K562 (cell line): ENCODE measurements at regions not wholly inside any gene's neighbourhood (a gene's known extent, or its start where the extent isn't known, plus 50 kb on each side); places are given as distances from the start of the nearest gene placed in this dataset.

Experiments used
- ATAC-seq: fragments of 200-7000 bp; cut with Tn5 transposase; 3 replicates; pipeline ENCODE4 v1.9.1; 2020; ENCODE audit warnings: moderate library complexity
- BruUV-seq: library from RNA; stranded (reverse); fragments of 400-500 nt; replicated peaks from 2 replicates; lab custom pipeline; 2021; lab: Mats Ljungman, UMichigan
- CTCF ChIA-PET: fragments of 300-600 bp; formaldehyde crosslinking; extraction: SDS; loops from one replicate; lab custom pipeline; 2021; ENCODE audit warnings: low intra/inter-chr PET ratio; lab: Yijun Ruan, JAX
- POLR2A ChIA-PET: fragments of 300-600, 350-650 bp; sonication (Branson Sonifier 250); formaldehyde crosslinking; extraction: SDS; loops from one replicate; lab custom pipeline; 2021; ENCODE audit warnings: antibody characterized with exemption, inconsistent platforms; lab: Yijun Ruan, JAX
- DNase-seq, 4 experiments: peaks; one replicate each; pipeline versions ENCODE4 v3.0.0 to v3.0.0-alpha.2; 2011 to 2018; ENCODE audit warnings: low spot score in 3 of 4, mixed read lengths in 3 of 4; ENCODE audit errors: extremely low read depth in 1 of 4
- FAIRE-seq: peaks from 2 replicates; lab custom pipeline; 2011; peaks lifted over from hg19 to GRCh38; lab: Jason Lieb, UNC
- H2AFZ ChIP-seq: 2 replicates; pipeline ENCODE4 v1.6.0; 2011; ENCODE audit warnings: low read depth, low read length, control low read depth, inconsistent platforms
- H3K27ac ChIP-seq: fragments of 200-600 bp; 3 replicates; pipeline ENCODE4 v1.8.0; 2011; ENCODE audit warnings: low read depth, mild to moderate bottlenecking, control low read depth, inconsistent platforms, low read length, moderate library complexity, mixed read lengths; ENCODE audit errors: extremely low read depth
- H3K27me3 ChIP-seq, 2 experiments: fragments of 300-600 bp in 1 of 2; 2 replicates in 1 of 2; 3 replicates in 1 of 2; pipeline versions ENCODE4 v1.6.0 to v1.8.0; 2011; ENCODE audit warnings: inconsistent platforms in 2 of 2, low read length in 2 of 2, mild to moderate bottlenecking in 1 of 2, mixed read lengths in 1 of 2, moderate library complexity in 1 of 2; ENCODE audit not compliant: control insufficient read depth in 2 of 2, insufficient read depth in 2 of 2
- H3K36me3 ChIP-seq: fragments of 300-600 bp; 3 replicates; pipeline ENCODE4 v1.8.0; 2011; ENCODE audit warnings: mild to moderate bottlenecking, low read length, inconsistent platforms; ENCODE audit not compliant: control insufficient read depth, insufficient read depth
- H3K4me1 ChIP-seq, 2 experiments: fragments of 200-600 bp in 1 of 2; replicated peaks in 1 of 2; 2 replicates in 1 of 2; 3 replicates in 1 of 2; pipeline versions ENCODE4 v1.5.1 to v1.8.0; 2011; ENCODE audit warnings: inconsistent platforms in 2 of 2, low read length in 2 of 2, mild to moderate bottlenecking in 1 of 2, mixed read lengths in 1 of 2, moderate library complexity in 1 of 2; ENCODE audit not compliant: control insufficient read depth in 2 of 2, insufficient read depth in 2 of 2
- H3K4me2 ChIP-seq: 2 replicates; pipeline ENCODE4 v1.6.1; 2011; ENCODE audit warnings: low read length, control low read depth, inconsistent platforms, mixed read lengths; ENCODE audit not compliant: insufficient read depth
- H3K4me3 ChIP-seq: fragments of 200-600 bp; sonication (generic), shearing (Covaris generic); 2 replicates; pipeline ENCODE4 v1.5.1; 2016; ENCODE audit warnings: control low read depth, inconsistent platforms
- H3K79me2 ChIP-seq: fragments of 200-600 bp; 3 replicates; pipeline ENCODE4 v1.8.0; 2011; ENCODE audit warnings: low read length, inconsistent platforms; ENCODE audit not compliant: control insufficient read depth, insufficient read depth
- H3K9ac ChIP-seq, 2 experiments: 2 replicates each; pipeline versions ENCODE4 v1.6.0 to v1.6.1; 2011; ENCODE audit warnings: low read depth in 2 of 2, low read length in 2 of 2, control low read depth in 1 of 2, inconsistent platforms in 1 of 2, mild to moderate bottlenecking in 1 of 2, mixed read lengths in 1 of 2; ENCODE audit not compliant: insufficient read depth in 1 of 2
- H3K9me1 ChIP-seq: one replicate; pipeline ENCODE4 v1.6.0; 2011; ENCODE audit warnings: inconsistent platforms, mild to moderate bottlenecking, low read length, moderate library complexity; ENCODE audit not compliant: control insufficient read depth, insufficient read depth
- H3K9me3 ChIP-seq: replicated peaks from 2 replicates; pipeline ENCODE4 v1.5.1; 2011; ENCODE audit warnings: low read depth, low read length, inconsistent platforms; ENCODE audit not compliant: control insufficient read depth, insufficient read depth
- H4K20me1 ChIP-seq: replicated peaks from 2 replicates; pipeline ENCODE4 v1.6.1; 2011; ENCODE audit warnings: low read length, inconsistent platforms, mixed read lengths; ENCODE audit not compliant: control insufficient read depth, insufficient read depth
- CHD4 ChIP-seq: fragments of 200-600 bp; sonication (generic); IDR thresholded peaks from 3 replicates; pipeline ENCODE4 v1.6.1; 2012; ENCODE audit warnings: low read depth, mild to moderate bottlenecking, mixed read lengths, low read length, inconsistent platforms; ENCODE audit not compliant: insufficient read depth, insufficient replicate concordance, poor library complexity, severe bottlenecking
- HINFP ChIP-seq: fragments of 450-650 bp; conservative IDR thresholded peaks from 2 replicates; pipeline ENCODE4 v1.6.1; 2016; ENCODE audit warnings: missing genetic modification characterization, low read depth, mild to moderate bottlenecking, control low read depth, missing compliant biosample characterization
- MECOM ChIP-seq: fragments of 250-450 bp; sonication (Bioruptor Pico); IDR thresholded peaks from 2 replicates; pipeline ENCODE4 v1.8.0; 2022; ENCODE audit warnings: inconsistent platforms
- MYNN ChIP-seq, 2 experiments: sonication (generic); formaldehyde crosslinking in 1 of 2; IDR thresholded peaks; 2 replicates each; pipeline versions ENCODE4 v1.5.0 to v1.6.1; 2016 to 2020; ENCODE audit warnings: antibody characterized with exemption in 1 of 2, missing genetic modification reagents in 1 of 2
- NCOA4 ChIP-seq: fragments of 450-650 bp; IDR thresholded peaks from 2 replicates; pipeline ENCODE4 v1.6.1; 2018; ENCODE audit warnings: mild to moderate bottlenecking; ENCODE audit not compliant: partially characterized antibody
- SP2 ChIP-seq: IDR thresholded peaks from 2 replicates; pipeline ENCODE4 v1.6.1; 2011; ENCODE audit warnings: mild to moderate bottlenecking, low read depth, low read length, moderate library complexity; ENCODE audit not compliant: poor library complexity, severe bottlenecking; ENCODE audit errors: extremely low read depth
- ZFP36 ChIP-seq: fragments of 150-350 bp; IDR thresholded peaks from 2 replicates; pipeline ENCODE4 v1.6.1; 2018; ENCODE audit warnings: low read length, low read depth; ENCODE audit not compliant: partially characterized antibody
- ZFX ChIP-seq: sonication (generic); formaldehyde crosslinking; IDR thresholded peaks from 2 replicates; pipeline ENCODE4 v1.8.0; 2022; ENCODE audit warnings: mild to moderate bottlenecking, missing genetic modification reagents, moderate library complexity
- WGBS: fragments of 100-300 bp; shearing (Covaris generic); methylation state at CpG from one replicate; pipeline ENCODE4 v1.1.6; 2016; ENCODE audit warnings: low coverage, mixed read lengths; ENCODE audit not compliant: insufficient coverage; ENCODE audit errors: missing lambda C conversion rate; 5-methylcytosine and 5-hydroxymethylcytosine counted together
- in situ Hi-C: fragments of 300-500 bp; cut with MboI; formaldehyde crosslinking; loops from 4 replicates; pipeline ENCODE4 v1.15.0; 2018; ENCODE audit warnings: inconsistent platforms, mixed read lengths
- intact Hi-C: fragments of 100-400 bp; cut with micrococcal nuclease; formaldehyde crosslinking; loops from 2 replicates; pipeline ENCODE4 v1.14.2; 2022
- TF ChIP-seq, protein P1 (sequence below): sonication (generic); formaldehyde crosslinking; IDR thresholded peaks from 2 replicates; pipeline ENCODE4 v1.8.0; 2022; ENCODE audit warnings: mild to moderate bottlenecking, missing genetic modification reagents
- TF ChIP-seq, protein P2 (sequence below), 2 experiments: IDR thresholded peaks; 2 replicates each; pipeline ENCODE4 v1.6.1; 2011; ENCODE audit warnings: borderline replicate concordance in 1 of 2, control low read depth in 1 of 2, low read depth in 1 of 2, low read length in 1 of 2, mild to moderate bottlenecking in 1 of 2, mixed read lengths in 1 of 2, moderate library complexity in 1 of 2; ENCODE audit not compliant: insufficient read depth in 1 of 2, insufficient read length in 1 of 2, poor library complexity in 1 of 2, severe bottlenecking in 1 of 2; ENCODE audit errors: extremely low read depth in 1 of 2
- TF ChIP-seq, protein P3 (sequence below), 2 experiments: fragments of 250-450 bp in 1 of 2; fragments of 450-650 bp in 1 of 2; sonication (Bioruptor Pico) in 1 of 2; IDR thresholded peaks; 2 replicates each; pipeline versions ENCODE4 v1.6.1 to v1.8.0; 2016 to 2021; ENCODE audit warnings: mild to moderate bottlenecking in 2 of 2, moderate library complexity in 2 of 2, missing compliant biosample characterization in 1 of 2, missing genetic modification characterization in 1 of 2

- H3K9me1 ChIP-seq: no peaks in the 10 kb centered on the region
- no peaks in the 10 kb centered on the region; the same call in 1 of the 2 replicates for H3K9me3 ChIP-seq
- TF ChIP-seq NCOA4 (no peak), MECOM (no peak), SP2 (no peak), CHD4 (no peak), MYNN (IDR thresholded peaks at IDR 0.05) (no peak), MYNN (CRISPR knock-in tag; IDR thresholded peaks at IDR 0.05) (no peak), HINFP (no peak), ZFP36 (no peak), ZFX (CRISPR knock-in tag) (no peak)
- TF ChIP-seq, protein P1, sequence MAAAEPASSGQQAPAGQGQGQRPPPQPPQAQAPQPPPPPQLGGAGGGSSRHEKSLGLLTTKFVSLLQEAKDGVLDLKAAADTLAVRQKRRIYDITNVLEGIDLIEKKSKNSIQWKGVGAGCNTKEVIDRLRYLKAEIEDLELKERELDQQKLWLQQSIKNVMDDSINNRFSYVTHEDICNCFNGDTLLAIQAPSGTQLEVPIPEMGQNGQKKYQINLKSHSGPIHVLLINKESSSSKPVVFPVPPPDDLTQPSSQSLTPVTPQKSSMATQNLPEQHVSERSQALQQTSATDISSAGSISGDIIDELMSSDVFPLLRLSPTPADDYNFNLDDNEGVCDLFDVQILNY (CRISPR knock-in tag): no peak
- TF ChIP-seq, protein P2, sequence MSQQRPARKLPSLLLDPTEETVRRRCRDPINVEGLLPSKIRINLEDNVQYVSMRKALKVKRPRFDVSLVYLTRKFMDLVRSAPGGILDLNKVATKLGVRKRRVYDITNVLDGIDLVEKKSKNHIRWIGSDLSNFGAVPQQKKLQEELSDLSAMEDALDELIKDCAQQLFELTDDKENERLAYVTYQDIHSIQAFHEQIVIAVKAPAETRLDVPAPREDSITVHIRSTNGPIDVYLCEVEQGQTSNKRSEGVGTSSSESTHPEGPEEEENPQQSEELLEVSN (IDR thresholded peaks at IDR 0.05; ENCODE audit: borderline replicate concordance in 1 of 2, extremely low read depth in 1 of 2, insufficient read depth in 1 of 2, insufficient read length in 1 of 2, low read depth in 1 of 2, low read length in 1 of 2, poor library complexity in 1 of 2, severe bottlenecking in 1 of 2): no peak
- TF ChIP-seq, protein P3, sequence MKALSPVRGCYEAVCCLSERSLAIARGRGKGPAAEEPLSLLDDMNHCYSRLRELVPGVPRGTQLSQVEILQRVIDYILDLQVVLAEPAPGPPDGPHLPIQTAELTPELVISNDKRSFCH (CRISPR knock-in tag; IDR thresholded peaks at IDR 0.05): no peak
- TF ChIP-seq, protein P3 (tag; IDR thresholded peaks at IDR 0.05): no peak
- no peaks in the 10 kb centered on the region for H3K4me1 ChIP-seq
- no peaks in the 10 kb centered on the region for H3K27me3 ChIP-seq
- 8% methylated on average over 1 of the region's 1 CpG for WGBS
- no peaks in the 10 kb centered on the region for H3K79me2 ChIP-seq
- no peak overlapping the region for H3K4me2 ChIP-seq
- H3K4me3 ChIP-seq: no peak overlapping the region
- no peak for FAIRE-seq
- intact Hi-C loops (no loop called here), in situ Hi-C loops (no loop called here)
- H3K27ac ChIP-seq: no peak overlapping the region
- ChIA-PET CTCF (no interaction called here), POLR2A (no interaction called here)
- no peak for DNase-seq
- no peaks in the 10 kb centered on the region for H3K36me3 ChIP-seq
- no TSS peak for BruUV-seq
- H4K20me1 ChIP-seq: no peaks in the 10 kb centered on the region
- ATAC-seq: no peak
- H3K9ac ChIP-seq: no peak overlapping the region
- no peak overlapping the region for H2AFZ ChIP-seq
Measured at GRCh38 chr5:88355490-88356050, 86.9 kb upstream of the TMEM161B start.
